GM06990 (cell line): ENCODE measurements at regions not wholly inside any gene's neighbourhood (a gene's known extent, or its start where the extent isn't known, plus 50 kb on each side); places are given as distances from the start of the nearest gene placed in this dataset.

ENCODE experiments used
- DNase-seq: peaks from one replicate; pipeline ENCODE4 v3.0.0-alpha.2; 2011; ENCODE audit not compliant: insufficient read length; ENCODE audit errors: extremely low read depth
- H3K27me3 ChIP-seq: replicated peaks from 2 replicates; pipeline ENCODE4 v1.6.0; 2011; ENCODE audit warnings: low read length; ENCODE audit not compliant: control insufficient read depth, insufficient read depth
- H3K36me3 ChIP-seq: 2 replicates; pipeline ENCODE4 v1.5.1; 2011; ENCODE audit warnings: low read length; ENCODE audit not compliant: control insufficient read depth, insufficient read depth
- H3K4me3 ChIP-seq: replicated peaks from 2 replicates; pipeline ENCODE4 v1.5.1; 2011; ENCODE audit warnings: low read depth, mild to moderate bottlenecking, control low read depth, low read length
- TF ChIP-seq, protein P1 (sequence below): IDR thresholded peaks from 2 replicates; pipeline ENCODE4 v1.5.1; 2011; ENCODE audit warnings: low read length, control low read depth, mild to moderate bottlenecking, inconsistent platforms; ENCODE audit not compliant: insufficient read depth, poor library complexity, severe bottlenecking

DNA sequence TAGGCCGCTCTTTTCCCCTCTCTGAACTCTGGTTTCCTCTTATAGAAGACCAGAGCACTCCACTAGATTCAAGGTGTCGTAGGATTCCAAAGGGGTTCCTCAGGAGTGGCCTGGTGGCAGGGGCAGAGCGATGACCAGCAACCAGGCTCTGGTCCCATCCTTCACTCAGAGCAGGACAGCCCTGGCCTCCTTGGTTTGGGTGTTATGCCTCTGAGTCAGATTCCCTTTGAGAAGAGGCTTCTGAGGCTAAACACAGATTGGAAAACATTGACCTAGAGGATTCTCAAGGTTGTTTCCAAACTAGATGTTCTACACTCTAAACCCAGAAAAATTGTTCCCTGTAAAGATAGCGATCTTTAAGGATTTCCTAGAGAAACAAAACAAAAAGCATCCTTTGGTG lies 49.8 kb upstream of the IKBKE start:
- no peak for DNase-seq
- no peaks in the 10 kb centered on the region for H3K27me3 ChIP-seq
- H3K4me3 ChIP-seq: no peak overlapping the region
- no peaks in the 10 kb centered on the region; the same call in 1 of the 2 replicates for H3K36me3 ChIP-seq
- TF ChIP-seq, protein P1, sequence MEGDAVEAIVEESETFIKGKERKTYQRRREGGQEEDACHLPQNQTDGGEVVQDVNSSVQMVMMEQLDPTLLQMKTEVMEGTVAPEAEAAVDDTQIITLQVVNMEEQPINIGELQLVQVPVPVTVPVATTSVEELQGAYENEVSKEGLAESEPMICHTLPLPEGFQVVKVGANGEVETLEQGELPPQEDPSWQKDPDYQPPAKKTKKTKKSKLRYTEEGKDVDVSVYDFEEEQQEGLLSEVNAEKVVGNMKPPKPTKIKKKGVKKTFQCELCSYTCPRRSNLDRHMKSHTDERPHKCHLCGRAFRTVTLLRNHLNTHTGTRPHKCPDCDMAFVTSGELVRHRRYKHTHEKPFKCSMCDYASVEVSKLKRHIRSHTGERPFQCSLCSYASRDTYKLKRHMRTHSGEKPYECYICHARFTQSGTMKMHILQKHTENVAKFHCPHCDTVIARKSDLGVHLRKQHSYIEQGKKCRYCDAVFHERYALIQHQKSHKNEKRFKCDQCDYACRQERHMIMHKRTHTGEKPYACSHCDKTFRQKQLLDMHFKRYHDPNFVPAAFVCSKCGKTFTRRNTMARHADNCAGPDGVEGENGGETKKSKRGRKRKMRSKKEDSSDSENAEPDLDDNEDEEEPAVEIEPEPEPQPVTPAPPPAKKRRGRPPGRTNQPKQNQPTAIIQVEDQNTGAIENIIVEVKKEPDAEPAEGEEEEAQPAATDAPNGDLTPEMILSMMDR: no peak
